GM18499 (cell line): ENCODE measurements at regions not wholly inside any gene's neighbourhood (a gene's known extent, or its start where the extent isn't known, plus 50 kb on each side); places are given as distances from the start of the nearest gene placed in this dataset.
A peak's percentile ranks its signal among the peaks of the same experiment; 100 is the strongest.
"Not testable (repeated sequence)": the region's sequence is repeated elsewhere in the genome, so short reads cannot be mapped to it uniquely, and the experiment has no call there.

Experiments used
- ATAC-seq: cut with Tn5 transposase; IDR thresholded peaks from one replicate; pipeline ENCODE4 v1.9.1; 2021; ENCODE audit warnings: moderate number of reproducible peaks; ENCODE audit not compliant: insufficient read depth, unreplicated experiment

GRCh38 chr6:84582997-84583396 lies 181.4 kb downstream of the TBX18 start:
- no peak for ATAC-seq

- ATAC-seq: peak; percentile 78
These were observed 182.7 kb downstream of the TBX18 start for GRCh38 chr6:84581494-84582259.

GRCh38 chr6:84579404-84579803 lies 185.0 kb downstream of the TBX18 start:
- ATAC-seq: no peak

- no peak for ATAC-seq
These were observed 188.4 kb downstream of the TBX18 start for GRCh38 chr6:84576029-84576428.

GRCh38 chr6:84575264-84575663 lies 189.1 kb downstream of the TBX18 start:
- ATAC-seq: peak; percentile 98

GRCh38 chr6:84569882-84570281 lies 194.5 kb downstream of the TBX18 start:
- no peak for ATAC-seq

- ATAC-seq: no peak
These were observed 195.4 kb downstream of the TBX18 start for GRCh38 chr6:84568971-84569370.

GRCh38 chr6:84565718-84566117 lies 198.7 kb downstream of the TBX18 start:
- ATAC-seq: not testable (repeated sequence)

GRCh38 chr6:84560436-84561390 lies 203.7 kb downstream of the TBX18 start:
- no peak for ATAC-seq

GRCh38 chr6:84556541-84557335 lies 207.7 kb downstream of the TBX18 start:
- no peak for ATAC-seq

- ATAC-seq: no peak
These were observed 209.7 kb downstream of the TBX18 start for GRCh38 chr6:84554706-84555105.

- no peak for ATAC-seq
These were observed 210.3 kb downstream of the TBX18 start for GRCh38 chr6:84554074-84554473.

- ATAC-seq: no peak
These were observed 210.9 kb downstream of the TBX18 start for GRCh38 chr6:84553527-84553926.

GRCh38 chr6:84551797-84552196 lies 212.6 kb downstream of the TBX18 start:
- no peak for ATAC-seq

- ATAC-seq: no peak
These were observed 214.5 kb downstream of the TBX18 start for GRCh38 chr6:84549917-84550316.

GRCh38 chr6:84547341-84547801 lies 217.0 kb downstream of the TBX18 start:
- ATAC-seq: no peak

- ATAC-seq: no peak
These were observed 217.9 kb downstream of the TBX18 start for GRCh38 chr6:84546427-84546914.

- no peak for ATAC-seq
These were observed 225.1 kb downstream of the TBX18 start for GRCh38 chr6:84539122-84539856.

GRCh38 chr6:84536885-84537638 lies 227.3 kb downstream of the TBX18 start:
- no peak for ATAC-seq
